ENCODE measurements at regions not wholly inside any gene's neighbourhood (a gene's known extent, or its start where the extent isn't known, plus 50 kb on each side); places are given as distances from the start of the nearest gene placed in this dataset.

GRCh38 chr13:74819549-74819948, 662.4 kb downstream of the TBC1D4 start:
- no peak for FAIRE-seq
- DNase-seq (ENCODE audit: low spot score) = no peak

- no peak for FAIRE-seq
- no peak for DNase-seq (ENCODE audit: low spot score)
Observed at GRCh38 chr13:74816737-74817136, 665.2 kb downstream of the TBC1D4 start.

- FAIRE-seq (no peak), DNase-seq (ENCODE audit: low spot score) (no peak)
Observed at GRCh38 chr13:74796157-74796556, 662.0 kb upstream of the KLF12 start.

GRCh38 chr13:74795526-74795925, 661.3 kb upstream of the KLF12 start:
- DNase-seq (ENCODE audit: low spot score) = no peak
- FAIRE-seq = no peak

- no peak for FAIRE-seq
- no peak for DNase-seq (ENCODE audit: low spot score)
Observed at GRCh38 chr13:74794582-74794981, 660.4 kb upstream of the KLF12 start.

GRCh38 chr13:74794147-74794546, 659.9 kb upstream of the KLF12 start:
- no peak for DNase-seq (ENCODE audit: low spot score)
- no peak for FAIRE-seq

- FAIRE-seq (no peak), DNase-seq (ENCODE audit: low spot score) (no peak)
Observed at GRCh38 chr13:74784959-74785358, 650.8 kb upstream of the KLF12 start.

GRCh38 chr13:74778946-74779345, 644.7 kb upstream of the KLF12 start:
- DNase-seq (ENCODE audit: low spot score) (no peak), FAIRE-seq (no peak)

GRCh38 chr13:74778087-74778486, 643.9 kb upstream of the KLF12 start:
- no peak for FAIRE-seq

GRCh38 chr13:74774264-74774663, 640.1 kb upstream of the KLF12 start:
- FAIRE-seq (no peak), DNase-seq (ENCODE audit: low spot score) (no peak)

More at GRCh38 chr13:74778087-74778486, 643.9 kb upstream of the KLF12 start:
- no peak for DNase-seq (ENCODE audit: low spot score)

GRCh38 chr13:74773248-74773647, 639.0 kb upstream of the KLF12 start:
- FAIRE-seq (no peak), DNase-seq (ENCODE audit: low spot score) (no peak)

- FAIRE-seq = no peak
- DNase-seq (ENCODE audit: low spot score) = peak; percentile 20
Observed at GRCh38 chr13:74771964-74772363, 637.8 kb upstream of the KLF12 start.

- FAIRE-seq (no peak), DNase-seq (ENCODE audit: low spot score) (peak; percentile 16)
Observed at GRCh38 chr13:74770361-74770760, 636.2 kb upstream of the KLF12 start.

GRCh38 chr13:74769333-74769732, 635.1 kb upstream of the KLF12 start:
- FAIRE-seq (no peak), DNase-seq (ENCODE audit: low spot score) (no peak)

GRCh38 chr13:74768521-74769085, 634.4 kb upstream of the KLF12 start:
- DNase-seq (ENCODE audit: low spot score) = no peak
- no peak for FAIRE-seq

GRCh38 chr13:74767050-74767449, 632.8 kb upstream of the KLF12 start:
- DNase-seq (ENCODE audit: low spot score) (no peak), FAIRE-seq (no peak)

- FAIRE-seq (no peak), DNase-seq (ENCODE audit: low spot score) (no peak)
Observed at GRCh38 chr13:74765955-74766354, 631.8 kb upstream of the KLF12 start.

GRCh38 chr13:74761801-74762757, 627.9 kb upstream of the KLF12 start:
- DNase-seq (ENCODE audit: low spot score) = no peak
- no peak for FAIRE-seq

GRCh38 chr13:74758188-74758587, 624.0 kb upstream of the KLF12 start:
- no peak for FAIRE-seq
- DNase-seq (ENCODE audit: low spot score) = no peak

- DNase-seq (ENCODE audit: low spot score) = no peak
- FAIRE-seq = no peak
Observed at GRCh38 chr13:74755065-74755464, 620.9 kb upstream of the KLF12 start.

- DNase-seq (ENCODE audit: low spot score) (no peak), FAIRE-seq (no peak)
Observed at GRCh38 chr13:74751739-74752138, 617.5 kb upstream of the KLF12 start.

GRCh38 chr13:74747186-74747955, 613.2 kb upstream of the KLF12 start:
- FAIRE-seq (no peak), DNase-seq (ENCODE audit: low spot score) (no peak)

Data from urothelium cell line (cell line).